ENCODE measurements at regions not wholly inside any gene's neighbourhood (a gene's known extent, or its start where the extent isn't known, plus 50 kb on each side); places are given as distances from the start of the nearest gene placed in this dataset.

DNA sequence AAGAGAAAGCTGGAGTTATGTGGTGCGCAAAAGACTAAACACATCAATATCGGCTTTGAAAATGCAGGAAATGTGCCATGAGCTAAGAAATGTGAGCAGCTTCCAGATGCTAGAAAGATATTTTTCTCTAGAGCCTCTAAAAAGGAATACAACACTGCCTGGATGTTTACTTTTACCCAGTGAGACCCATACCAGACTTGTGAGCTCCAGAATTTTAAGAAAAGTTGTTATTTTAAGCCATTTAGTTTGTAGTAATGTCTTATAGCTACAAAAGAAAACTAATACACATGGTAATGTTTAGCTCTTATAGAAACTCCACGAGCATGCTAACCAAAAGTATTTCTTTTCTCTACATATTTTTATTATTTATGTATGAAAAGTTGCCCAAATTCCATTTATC is 1389.4 kb downstream of the C4orf33 start:
- CTCF ChIA-PET, result no interaction called here
- no peaks in the 10 kb centered on the region for H3K27me3 Mint-ChIP-seq (ENCODE audit: low read depth)

DNA sequence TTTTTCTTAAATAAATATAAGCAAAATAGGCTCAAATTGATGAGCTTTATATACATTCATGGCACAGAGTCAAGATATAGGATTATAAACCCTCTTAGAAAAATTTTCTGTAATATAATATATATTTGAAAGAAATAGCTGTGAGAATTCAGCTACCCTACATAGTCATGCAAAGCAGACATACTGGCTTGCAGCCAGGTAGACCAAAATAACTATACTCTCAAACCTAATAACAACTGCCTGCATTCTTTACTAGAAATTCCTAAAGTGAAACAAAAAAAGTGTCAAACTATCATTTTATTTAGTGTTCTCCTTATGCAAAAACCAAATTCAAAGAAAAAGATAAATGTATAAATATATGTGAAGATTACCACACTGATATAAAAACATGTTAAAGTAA is 1390.2 kb downstream of the C4orf33 start:
- Mint-ChIP-seq H3K4me1 (ENCODE audit: low read depth) (no peaks in the 10 kb centered on the region), H3K27me3 (ENCODE audit: low read depth) (no peaks in the 10 kb centered on the region), H3K27ac (no peak overlapping the region), H3K4me3 (no peak overlapping the region), H3K9me3 (ENCODE audit: insufficient read depth) (peaks cover 7% of the 10 kb centered on the region), H3K36me3 (ENCODE audit: low read depth) (no peaks in the 10 kb centered on the region)
- POLR2A ChIA-PET, result no interaction called here
- ATAC-seq (no peak), DNase-seq (no peak)
- CTCF ChIA-PET, result no interaction called here

More for the DNA sequence above, 1389.4 kb downstream of the C4orf33 start:
- DNase-seq (no peak), ATAC-seq (no peak)
- Mint-ChIP-seq H3K27ac (no peak overlapping the region), H3K4me3 (no peak overlapping the region), H3K9me3 (ENCODE audit: insufficient read depth) (peaks cover under 1% of the 10 kb centered on the region), H3K36me3 (ENCODE audit: low read depth) (no peaks in the 10 kb centered on the region), H3K4me1 (ENCODE audit: low read depth) (no peaks in the 10 kb centered on the region)
- POLR2A ChIA-PET, result no interaction called here

DNA sequence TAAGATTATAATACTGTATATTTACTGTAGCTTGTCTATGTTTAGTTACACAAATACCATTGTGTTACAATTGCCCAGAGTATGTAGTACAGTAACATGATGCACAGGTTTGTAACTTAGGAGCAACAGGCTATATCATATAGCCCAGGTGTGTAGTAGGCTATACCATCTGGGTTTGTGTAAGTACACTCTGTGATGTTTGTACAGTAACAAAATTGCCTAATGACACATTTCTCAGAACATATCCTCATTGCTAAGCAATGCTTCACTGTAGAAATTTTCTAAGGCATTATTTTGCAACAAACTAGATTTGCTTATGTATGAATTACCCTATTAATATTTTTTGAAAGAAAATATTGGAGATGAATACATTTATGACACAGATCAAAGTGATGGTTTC is 1390.9 kb downstream of the C4orf33 start:
- H3K27ac Mint-ChIP-seq, result no peak overlapping the region
- no peaks in the 10 kb centered on the region for H3K36me3 Mint-ChIP-seq (ENCODE audit: low read depth)
- no peaks in the 10 kb centered on the region for H3K27me3 Mint-ChIP-seq (ENCODE audit: low read depth)
- DNase-seq (no peak), ATAC-seq (no peak)
- peaks cover 9% of the 10 kb centered on the region for H3K9me3 Mint-ChIP-seq (ENCODE audit: insufficient read depth)
- H3K4me3 Mint-ChIP-seq, result no peak overlapping the region
- POLR2A ChIA-PET, result no interaction called here
- CTCF ChIA-PET, result no interaction called here
- no peaks in the 10 kb centered on the region for H3K4me1 Mint-ChIP-seq (ENCODE audit: low read depth)

DNA sequence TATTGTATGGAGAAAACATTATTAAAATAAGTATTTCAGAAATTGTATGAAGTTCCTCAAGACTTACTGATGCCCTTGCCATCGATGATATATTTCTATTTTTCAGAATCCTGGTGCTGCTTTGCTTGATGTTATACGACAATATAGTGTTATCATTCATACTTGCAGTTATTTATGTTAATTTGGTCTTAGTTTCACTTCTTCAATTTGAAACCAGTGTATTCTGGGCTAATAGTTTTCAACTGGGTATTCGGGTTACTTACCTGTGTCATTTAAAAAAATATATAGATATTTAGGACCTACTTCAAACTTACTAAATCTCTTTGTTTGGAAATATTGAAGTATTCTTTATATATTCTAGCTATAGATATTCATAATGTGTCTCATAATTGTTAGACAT is 1414.7 kb downstream of the C4orf33 start:
- no peaks in the 10 kb centered on the region for H3K27me3 Mint-ChIP-seq (ENCODE audit: low read depth)
- DNase-seq, result no peak
- ChIA-PET CTCF (no interaction called here), POLR2A (no interaction called here)
- H3K4me1 Mint-ChIP-seq (ENCODE audit: low read depth), result no peaks in the 10 kb centered on the region
- no peak overlapping the region for H3K4me3 Mint-ChIP-seq
- peaks cover 7% of the 10 kb centered on the region for H3K9me3 Mint-ChIP-seq (ENCODE audit: insufficient read depth)
- ATAC-seq, result no peak
- no peak overlapping the region for H3K27ac Mint-ChIP-seq
- no peaks in the 10 kb centered on the region for H3K36me3 Mint-ChIP-seq (ENCODE audit: low read depth)

DNA sequence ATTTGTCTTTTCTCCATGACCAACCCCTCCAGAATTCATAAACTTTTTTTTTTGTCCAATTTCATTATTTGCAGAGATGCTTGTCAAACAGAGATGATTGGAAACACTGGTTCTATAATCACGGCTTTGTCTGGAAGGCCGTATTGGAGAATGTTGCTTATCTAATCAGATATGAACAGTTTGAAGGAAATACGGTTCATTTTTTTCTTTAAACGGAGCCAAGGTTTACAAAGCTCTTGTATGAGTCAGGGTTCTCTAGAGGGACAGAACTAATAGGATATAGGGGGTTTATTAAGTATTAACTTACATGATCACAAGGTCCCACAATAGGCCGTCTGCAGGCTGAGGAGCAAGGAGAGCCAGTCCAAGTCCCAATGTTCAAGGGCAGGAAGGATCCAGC is 1415.8 kb downstream of the C4orf33 start:
- Mint-ChIP-seq H3K27me3 (ENCODE audit: low read depth) (no peaks in the 10 kb centered on the region), H3K27ac (no peak overlapping the region), H3K4me1 (ENCODE audit: low read depth) (no peaks in the 10 kb centered on the region), H3K36me3 (ENCODE audit: low read depth) (no peaks in the 10 kb centered on the region), H3K9me3 (ENCODE audit: insufficient read depth) (peaks cover 7% of the 10 kb centered on the region), H3K4me3 (no peak overlapping the region)
- ATAC-seq (no peak), DNase-seq (no peak)
- ChIA-PET POLR2A (no interaction called here), CTCF (no interaction called here)

DNA sequence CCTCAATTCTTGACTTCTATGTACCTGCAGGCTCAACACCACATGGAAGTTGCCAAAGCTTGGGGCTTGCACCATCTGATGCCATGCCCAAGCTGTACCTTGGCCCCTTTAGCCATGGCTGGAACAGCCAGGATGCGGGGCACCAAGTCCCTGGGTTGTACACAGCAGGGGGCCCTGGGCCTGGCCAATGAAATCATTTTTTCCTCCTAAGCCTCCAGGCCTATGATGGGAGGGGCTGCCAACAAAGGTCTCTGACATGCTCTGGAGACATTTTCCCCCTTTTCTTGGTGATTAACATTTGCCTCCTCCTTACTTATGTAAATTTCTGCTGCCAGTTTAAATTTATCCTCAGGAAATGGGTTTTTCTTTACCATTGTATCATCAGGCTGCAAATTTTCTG is 1428.1 kb downstream of the C4orf33 start:
- H3K4me1 Mint-ChIP-seq (ENCODE audit: low read depth), result no peaks in the 10 kb centered on the region
- DNase-seq (no peak), ATAC-seq (no peak)
- H3K27ac Mint-ChIP-seq, result no peak overlapping the region
- ChIA-PET POLR2A (no interaction called here), CTCF (no interaction called here)
- H3K36me3 Mint-ChIP-seq (ENCODE audit: low read depth), result no peaks in the 10 kb centered on the region
- no peak overlapping the region for H3K4me3 Mint-ChIP-seq
- peaks cover 9% of the 10 kb centered on the region for H3K9me3 Mint-ChIP-seq (ENCODE audit: insufficient read depth)
- H3K27me3 Mint-ChIP-seq (ENCODE audit: low read depth), result no peaks in the 10 kb centered on the region

DNA sequence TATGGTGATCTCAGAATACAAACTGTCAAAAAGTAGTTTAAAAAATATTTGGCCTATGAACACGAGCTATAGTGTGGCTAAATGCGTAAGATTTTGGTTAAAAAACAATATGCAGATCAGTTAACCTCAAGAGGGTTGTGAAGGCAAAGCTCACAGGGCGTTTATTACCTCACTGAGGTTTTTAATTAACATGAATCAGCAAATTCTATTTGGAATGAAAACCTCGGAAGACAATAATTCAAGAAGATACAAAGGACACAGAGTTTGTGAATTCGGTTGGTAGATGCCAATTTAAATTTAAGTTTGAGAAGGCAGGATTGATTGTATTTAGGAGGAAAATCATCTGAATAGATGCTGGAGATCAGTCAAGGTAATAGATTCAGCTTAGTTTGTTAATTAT is 1434.6 kb downstream of the C4orf33 start:
- no peaks in the 10 kb centered on the region for H3K36me3 Mint-ChIP-seq (ENCODE audit: low read depth)
- H3K27me3 Mint-ChIP-seq (ENCODE audit: low read depth), result no peaks in the 10 kb centered on the region
- no peaks in the 10 kb centered on the region for H3K4me1 Mint-ChIP-seq (ENCODE audit: low read depth)
- peaks cover 11% of the 10 kb centered on the region for H3K9me3 Mint-ChIP-seq (ENCODE audit: insufficient read depth)
- ATAC-seq (no peak), DNase-seq (no peak)
- H3K27ac Mint-ChIP-seq, result no peak overlapping the region
- POLR2A ChIA-PET, result no interaction called here
- H3K4me3 Mint-ChIP-seq, result no peak overlapping the region
- CTCF ChIA-PET, result no interaction called here

DNA sequence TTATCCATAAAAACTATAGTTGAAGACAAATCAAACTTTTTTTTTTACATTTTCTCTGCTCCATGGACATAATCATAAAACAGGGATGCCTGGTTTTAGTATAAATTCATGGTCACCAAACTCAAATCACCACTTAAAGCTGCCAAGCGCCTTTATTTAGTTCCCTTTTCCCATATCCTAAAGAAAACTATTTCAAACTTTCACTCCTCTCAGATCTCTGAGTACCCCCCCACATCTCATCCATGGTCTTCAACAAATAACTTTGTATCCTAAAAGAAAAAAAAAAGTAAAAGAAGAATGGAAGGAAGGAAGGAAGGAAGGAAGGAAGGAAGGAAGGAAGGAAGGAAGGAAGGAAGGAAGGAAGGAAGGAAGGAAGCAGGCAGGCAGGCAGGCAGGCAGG is 1438.7 kb downstream of the C4orf33 start:
- Mint-ChIP-seq H3K27ac (no peak overlapping the region), H3K9me3 (ENCODE audit: insufficient read depth) (peaks cover 5% of the 10 kb centered on the region), H3K4me1 (ENCODE audit: low read depth) (no peaks in the 10 kb centered on the region), H3K27me3 (ENCODE audit: low read depth) (no peaks in the 10 kb centered on the region), H3K4me3 (no peak overlapping the region), H3K36me3 (ENCODE audit: low read depth) (no peaks in the 10 kb centered on the region)
- ATAC-seq, result no peak
- ChIA-PET CTCF (no interaction called here), POLR2A (no interaction called here)
- no peak for DNase-seq

DNA sequence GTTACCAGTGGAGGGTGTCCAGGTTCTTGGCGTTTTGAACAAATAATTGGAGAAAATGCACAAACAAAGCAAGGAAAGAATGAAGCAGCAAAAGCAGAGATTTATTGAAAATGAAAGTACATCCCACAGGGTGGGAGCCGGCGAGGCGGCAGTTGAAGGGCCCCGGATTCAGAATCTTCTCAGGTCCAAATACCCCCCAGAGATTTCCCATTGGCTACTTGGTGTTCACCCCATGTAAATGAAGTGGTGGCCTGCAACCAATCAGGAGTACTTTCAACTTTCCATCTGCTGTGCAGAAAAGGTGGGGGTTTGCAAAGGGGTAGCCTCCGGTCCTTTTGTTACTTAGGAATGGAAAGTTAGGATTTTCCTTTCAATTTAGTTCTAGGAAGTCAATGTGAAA is 1447.0 kb downstream of the C4orf33 start:
- no peak overlapping the region for H3K4me3 Mint-ChIP-seq

DNA sequence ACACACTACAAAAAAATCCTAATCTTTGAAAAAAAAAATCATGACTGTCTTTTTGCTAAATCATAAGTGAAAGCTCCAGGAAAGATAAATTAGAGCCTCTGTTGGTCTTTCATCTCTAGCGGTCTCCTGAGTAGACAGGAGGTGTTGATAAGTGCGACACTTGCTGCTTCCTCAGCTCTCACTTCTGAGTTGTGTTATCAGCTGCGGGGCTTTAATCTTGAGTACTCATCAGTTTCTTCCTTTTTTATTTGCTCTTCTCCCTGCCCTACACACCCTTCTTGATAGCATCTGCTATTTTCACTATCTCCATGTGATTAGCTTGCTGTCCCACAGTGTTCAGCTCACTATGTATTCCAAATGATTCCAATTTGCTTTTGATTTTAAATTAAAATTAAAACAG is 1449.2 kb downstream of the C4orf33 start:
- DNase-seq (no peak), ATAC-seq (no peak)
- no peak overlapping the region for H3K27ac Mint-ChIP-seq
- H3K4me3 Mint-ChIP-seq, result no peak overlapping the region
- H3K27me3 Mint-ChIP-seq (ENCODE audit: low read depth), result no peaks in the 10 kb centered on the region
- ChIA-PET CTCF (no interaction called here), POLR2A (no interaction called here)
- no peaks in the 10 kb centered on the region for H3K4me1 Mint-ChIP-seq (ENCODE audit: low read depth)
- H3K9me3 Mint-ChIP-seq (ENCODE audit: insufficient read depth), result peaks cover 6% of the 10 kb centered on the region
- no peaks in the 10 kb centered on the region for H3K36me3 Mint-ChIP-seq (ENCODE audit: low read depth)

More for the DNA sequence above, 1447.0 kb downstream of the C4orf33 start:
- no peaks in the 10 kb centered on the region for H3K36me3 Mint-ChIP-seq (ENCODE audit: low read depth)
- no peak for DNase-seq
- H3K9me3 Mint-ChIP-seq (ENCODE audit: insufficient read depth), result peaks cover 6% of the 10 kb centered on the region
- H3K27ac Mint-ChIP-seq, result no peak overlapping the region
- no peaks in the 10 kb centered on the region for H3K4me1 Mint-ChIP-seq (ENCODE audit: low read depth)
- no peaks in the 10 kb centered on the region for H3K27me3 Mint-ChIP-seq (ENCODE audit: low read depth)
- ChIA-PET POLR2A (no interaction called here), CTCF (no interaction called here)
- no peak for ATAC-seq

DNA sequence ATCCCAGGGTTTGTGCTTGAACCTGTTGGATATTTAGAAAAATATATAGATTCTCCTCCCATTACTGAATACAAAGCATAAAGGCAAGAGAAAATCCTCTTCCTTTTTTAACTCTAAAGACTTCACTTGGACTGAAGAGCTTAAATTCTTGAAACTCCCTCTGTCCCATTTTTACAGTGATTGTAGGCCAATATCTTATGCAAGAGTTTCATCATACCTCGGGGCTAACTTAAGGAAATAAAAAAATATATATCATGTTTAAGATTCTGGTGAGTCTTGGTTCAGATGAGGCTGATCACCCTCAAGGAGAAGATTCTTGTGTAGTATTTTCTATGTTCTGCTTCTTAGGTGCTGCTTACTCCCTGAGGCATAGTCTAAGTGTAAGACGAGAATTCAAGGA is 1449.6 kb downstream of the C4orf33 start:
- Mint-ChIP-seq H3K27me3 (ENCODE audit: low read depth) (no peaks in the 10 kb centered on the region), H3K27ac (no peak overlapping the region), H3K4me3 (no peak overlapping the region), H3K4me1 (ENCODE audit: low read depth) (no peaks in the 10 kb centered on the region), H3K36me3 (ENCODE audit: low read depth) (no peaks in the 10 kb centered on the region), H3K9me3 (ENCODE audit: insufficient read depth) (peaks cover 6% of the 10 kb centered on the region)
- CTCF ChIA-PET, result no interaction called here
- ATAC-seq (no peak), DNase-seq (no peak)
- POLR2A ChIA-PET, result no interaction called here

DNA sequence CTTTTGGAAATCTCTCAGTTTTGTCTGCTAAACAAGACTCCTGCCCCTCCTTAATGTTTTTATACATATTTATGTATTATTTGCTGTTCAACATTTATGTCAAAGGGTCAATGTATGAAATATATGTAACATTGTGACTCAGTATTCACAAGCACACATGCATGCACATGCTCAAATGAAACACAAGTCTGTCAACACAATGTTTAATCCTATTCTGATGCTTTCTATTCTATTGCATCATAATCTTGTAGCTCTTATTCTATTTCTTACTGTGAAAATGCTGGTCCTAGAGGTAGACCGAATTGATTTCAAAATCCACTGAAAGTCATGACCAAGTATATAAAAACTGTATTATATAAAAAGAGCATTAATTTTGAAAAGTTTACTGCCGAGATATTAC is 1463.3 kb downstream of the C4orf33 start:
- Mint-ChIP-seq H3K36me3 (ENCODE audit: low read depth) (no peaks in the 10 kb centered on the region), H3K9me3 (ENCODE audit: insufficient read depth) (peaks cover 6% of the 10 kb centered on the region), H3K4me1 (ENCODE audit: low read depth) (no peaks in the 10 kb centered on the region), H3K27ac (no peak overlapping the region), H3K27me3 (ENCODE audit: low read depth) (no peaks in the 10 kb centered on the region), H3K4me3 (no peak overlapping the region)
- CTCF ChIA-PET, result no interaction called here
- no peak for DNase-seq
- POLR2A ChIA-PET, result no interaction called here
- ATAC-seq, result no peak

DNA sequence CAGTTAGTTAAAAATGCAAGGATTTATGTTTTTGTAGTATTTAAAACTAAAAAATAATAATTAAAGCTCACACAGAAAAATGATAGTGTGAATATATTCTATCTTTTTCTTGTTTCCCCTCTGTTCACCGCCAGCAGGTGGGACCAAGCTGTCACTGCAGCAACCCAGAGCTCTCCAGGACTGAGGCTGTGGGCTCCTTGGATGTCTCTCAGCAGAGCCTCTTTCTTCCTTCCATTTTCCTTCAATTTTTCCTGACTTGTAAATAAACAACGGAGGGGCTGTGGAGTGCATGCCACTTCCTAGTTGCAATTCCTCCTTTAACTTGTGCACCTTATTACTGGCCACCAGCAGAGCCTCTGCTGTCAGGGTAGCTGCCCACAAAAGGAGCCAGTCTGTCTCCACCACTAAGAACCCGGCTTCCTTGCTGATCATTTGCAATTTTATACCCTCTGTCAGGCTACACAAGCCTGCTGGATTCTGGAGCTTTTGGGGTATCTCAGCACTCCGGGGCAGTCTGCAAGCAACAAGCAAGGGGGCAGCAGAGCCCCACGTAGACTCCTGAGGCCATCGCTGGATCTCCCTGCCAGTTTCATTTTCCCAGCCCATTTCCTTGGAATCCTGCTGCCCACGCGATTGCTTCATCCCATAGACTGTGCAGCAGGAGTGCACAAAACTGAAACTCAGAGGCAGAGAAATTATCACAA is 1467.4 kb downstream of the C4orf33 start:
- POLR2A ChIA-PET, result no interaction called here
- Mint-ChIP-seq H3K27ac (no peak overlapping the region), H3K4me3 (no peak overlapping the region), H3K9me3 (ENCODE audit: insufficient read depth) (peaks cover 5% of the 10 kb centered on the region), H3K27me3 (ENCODE audit: low read depth) (no peaks in the 10 kb centered on the region), H3K4me1 (ENCODE audit: low read depth) (no peaks in the 10 kb centered on the region), H3K36me3 (ENCODE audit: low read depth) (no peaks in the 10 kb centered on the region)
- DNase-seq, result no peak
- CTCF ChIA-PET, result no interaction called here
- no peak for ATAC-seq
